Karpas-422 (cell line): ENCODE measurements at regions not wholly inside any gene's neighbourhood (a gene's known extent, or its start where the extent isn't known, plus 50 kb on each side); places are given as distances from the start of the nearest gene placed in this dataset.

Experiments
- DNase-seq: peaks from one replicate; pipeline ENCODE4 v3.0.0-alpha.2; 2015
- H2AFZ ChIP-seq: fragments of 200-600 bp; sonication (generic); 2 replicates; pipeline ENCODE4 v1.6.1; 2014; ENCODE audit warnings: antibody characterized with exemption, low read length, mixed read lengths
- H3K27ac ChIP-seq: fragments of 200-600 bp; sonication (generic); 2 replicates; pipeline ENCODE4 v1.5.1; 2014; ENCODE audit warnings: mild to moderate bottlenecking, low read length, moderate library complexity
- H3K27me3 ChIP-seq: fragments of 200-600 bp; sonication (generic); 2 replicates; pipeline ENCODE4 v1.6.1; 2014; ENCODE audit warnings: low read length, mixed read lengths
- H3K36me3 ChIP-seq: fragments of 200-600 bp; sonication (generic); 2 replicates; pipeline ENCODE4 v1.6.1; 2014; ENCODE audit warnings: low read length, mixed read lengths; ENCODE audit not compliant: insufficient read depth
- H3K4me1 ChIP-seq: fragments of 200-600 bp; sonication (generic); 2 replicates; pipeline ENCODE4 v1.6.1; 2014; ENCODE audit warnings: mild to moderate bottlenecking, low read length, mixed read lengths
- H3K4me2 ChIP-seq: fragments of 200-600 bp; sonication (generic); 2 replicates; pipeline ENCODE4 v1.6.1; 2014; ENCODE audit warnings: low read length, low read depth, mild to moderate bottlenecking; ENCODE audit not compliant: poor library complexity, severe bottlenecking
- H3K4me3 ChIP-seq: fragments of 200-600 bp; sonication (generic); 2 replicates; pipeline ENCODE4 v1.5.1; 2014; ENCODE audit warnings: mild to moderate bottlenecking, antibody characterized with exemption, low read length, mixed read lengths
- H3K79me2 ChIP-seq: fragments of 200-600 bp; sonication (generic); 2 replicates; pipeline ENCODE4 v1.6.1; 2014; ENCODE audit warnings: mild to moderate bottlenecking, low read length, mixed read lengths
- H3K9ac ChIP-seq: fragments of 200-600 bp; sonication (generic); 2 replicates; pipeline ENCODE4 v1.6.0; 2014; ENCODE audit warnings: low read length
- H3K9me2 ChIP-seq: fragments of 200-600 bp; sonication (generic), shearing (Covaris generic); replicated peaks from 2 replicates; pipeline ENCODE4 v1.6.0; 2014; ENCODE audit warnings: mild to moderate bottlenecking, low read length, moderate library complexity; ENCODE audit not compliant: insufficient read depth
- H3K9me3 ChIP-seq: fragments of 300-700, 200-600 bp; sonication (generic); 2 replicates; pipeline ENCODE4 v1.6.1; 2014; ENCODE audit warnings: low read length, mixed read lengths
- H4K20me1 ChIP-seq: fragments of 200-600 bp; sonication (generic); 2 replicates; pipeline ENCODE4 v1.6.1; 2014; ENCODE audit warnings: mild to moderate bottlenecking, antibody characterized with exemption, low read length, low read depth; ENCODE audit not compliant: insufficient read depth

DNA sequence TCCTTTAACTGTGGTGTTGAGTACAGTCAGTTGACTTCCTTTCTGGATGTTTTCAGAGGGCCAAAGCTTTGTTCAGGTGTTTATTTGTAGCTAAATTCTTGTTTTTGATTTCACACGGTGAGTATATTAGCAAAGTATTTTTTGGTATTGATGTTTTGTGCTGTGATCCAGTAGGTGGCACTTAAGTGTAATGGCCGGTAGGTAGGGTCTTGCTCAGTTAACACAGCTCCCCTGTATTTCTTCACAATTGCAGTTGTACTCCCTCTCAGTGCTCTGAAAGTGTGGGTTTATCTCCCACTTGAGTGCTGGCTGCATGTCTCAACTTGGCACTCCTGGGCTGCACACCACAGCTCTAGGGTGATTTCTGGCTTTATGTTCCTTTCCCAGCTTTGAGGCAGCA is 339.5 kb downstream of the AEBP2 start:
- Histone ChIP-seq H3K4me3 (no peak overlapping the region), H3K27ac (no peak overlapping the region), H4K20me1 (no peaks in the 10 kb centered on the region), H3K79me2 (no peaks in the 10 kb centered on the region), H3K27me3 (no peaks in the 10 kb centered on the region), H3K9me2 (no peaks in the 10 kb centered on the region), H3K4me2 (no peak overlapping the region), H3K9ac (no peak overlapping the region), H3K4me1 (no peaks in the 10 kb centered on the region), H3K9me3 (no peaks in the 10 kb centered on the region), H3K36me3 (no peaks in the 10 kb centered on the region), H2AFZ (no peak overlapping the region)
- no peak for DNase-seq

DNA sequence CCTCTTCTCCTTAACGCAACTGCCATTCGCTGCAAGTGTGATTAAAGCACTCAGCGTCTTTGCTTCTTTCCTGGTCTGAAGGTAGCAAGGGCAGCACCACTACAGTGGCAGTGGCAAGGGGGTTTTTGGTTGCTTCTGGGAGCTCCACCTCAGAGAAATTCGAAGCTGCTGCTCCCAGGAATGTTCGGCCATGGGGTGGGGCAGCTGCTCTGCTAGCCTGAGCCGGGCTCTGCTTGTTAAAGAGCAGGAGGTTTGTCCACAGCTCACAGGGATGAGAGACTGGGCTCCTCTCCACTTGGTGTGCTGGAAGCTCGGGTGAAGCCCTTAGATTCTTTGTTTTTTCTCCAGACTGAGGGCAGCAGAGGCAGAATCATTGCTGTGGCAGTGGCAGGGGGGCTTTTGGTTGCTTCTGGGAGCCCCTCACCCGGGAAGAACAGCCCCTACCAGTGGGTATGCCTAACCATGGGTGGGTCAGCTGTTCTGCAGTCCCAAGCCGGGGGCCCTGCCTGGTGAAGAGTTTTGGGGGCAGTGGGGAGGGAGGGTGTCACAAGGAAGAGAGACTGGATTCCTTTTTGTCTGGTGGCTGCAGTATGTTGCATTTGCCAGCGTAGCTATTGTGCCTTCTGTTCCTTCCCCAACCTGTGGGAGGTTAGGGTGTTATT is 340.2 kb downstream of the AEBP2 start:
- Histone ChIP-seq H3K9me2 (no peaks in the 10 kb centered on the region), H3K4me3 (no peak overlapping the region), H3K4me2 (no peak overlapping the region), H3K4me1 (no peaks in the 10 kb centered on the region), H4K20me1 (no peaks in the 10 kb centered on the region), H3K9ac (no peak overlapping the region), H3K36me3 (no peaks in the 10 kb centered on the region), H3K27ac (no peak overlapping the region), H2AFZ (no peak overlapping the region), H3K9me3 (no peaks in the 10 kb centered on the region), H3K79me2 (no peaks in the 10 kb centered on the region), H3K27me3 (no peaks in the 10 kb centered on the region)
- DNase-seq: no peak

DNA sequence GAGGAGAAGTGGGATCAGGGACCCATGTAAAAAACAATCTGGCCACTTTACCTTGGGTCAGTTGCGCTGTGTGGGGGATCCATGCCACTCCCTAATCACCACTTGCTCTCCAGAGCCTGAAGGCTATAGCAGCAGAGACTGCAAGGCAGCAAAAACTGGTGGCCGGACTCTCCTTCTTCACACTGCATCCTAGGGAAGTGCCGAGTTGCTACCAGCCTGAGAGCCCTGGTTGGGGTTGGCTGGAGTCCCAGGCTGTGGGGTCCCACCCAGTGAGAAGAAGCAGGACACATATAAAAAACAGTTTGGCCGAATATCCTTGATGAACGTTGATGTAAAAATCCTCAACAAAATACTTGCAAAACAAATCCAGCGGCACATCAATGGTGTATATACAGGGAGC is 341.2 kb downstream of the AEBP2 start:
- no peak overlapping the region for H3K9ac ChIP-seq
- DNase-seq: no peak
- H3K9me3 ChIP-seq: no peaks in the 10 kb centered on the region
- no peaks in the 10 kb centered on the region for H3K9me2 ChIP-seq
- H3K79me2 ChIP-seq: no peaks in the 10 kb centered on the region
- H3K27ac ChIP-seq: no peak overlapping the region
- no peaks in the 10 kb centered on the region for H3K4me1 ChIP-seq
- H3K27me3 ChIP-seq: no peaks in the 10 kb centered on the region
- no peak overlapping the region for H3K4me3 ChIP-seq
- H4K20me1 ChIP-seq: no peaks in the 10 kb centered on the region
- no peaks in the 10 kb centered on the region for H3K36me3 ChIP-seq
- no peak overlapping the region for H3K4me2 ChIP-seq
- no peak overlapping the region for H2AFZ ChIP-seq

DNA sequence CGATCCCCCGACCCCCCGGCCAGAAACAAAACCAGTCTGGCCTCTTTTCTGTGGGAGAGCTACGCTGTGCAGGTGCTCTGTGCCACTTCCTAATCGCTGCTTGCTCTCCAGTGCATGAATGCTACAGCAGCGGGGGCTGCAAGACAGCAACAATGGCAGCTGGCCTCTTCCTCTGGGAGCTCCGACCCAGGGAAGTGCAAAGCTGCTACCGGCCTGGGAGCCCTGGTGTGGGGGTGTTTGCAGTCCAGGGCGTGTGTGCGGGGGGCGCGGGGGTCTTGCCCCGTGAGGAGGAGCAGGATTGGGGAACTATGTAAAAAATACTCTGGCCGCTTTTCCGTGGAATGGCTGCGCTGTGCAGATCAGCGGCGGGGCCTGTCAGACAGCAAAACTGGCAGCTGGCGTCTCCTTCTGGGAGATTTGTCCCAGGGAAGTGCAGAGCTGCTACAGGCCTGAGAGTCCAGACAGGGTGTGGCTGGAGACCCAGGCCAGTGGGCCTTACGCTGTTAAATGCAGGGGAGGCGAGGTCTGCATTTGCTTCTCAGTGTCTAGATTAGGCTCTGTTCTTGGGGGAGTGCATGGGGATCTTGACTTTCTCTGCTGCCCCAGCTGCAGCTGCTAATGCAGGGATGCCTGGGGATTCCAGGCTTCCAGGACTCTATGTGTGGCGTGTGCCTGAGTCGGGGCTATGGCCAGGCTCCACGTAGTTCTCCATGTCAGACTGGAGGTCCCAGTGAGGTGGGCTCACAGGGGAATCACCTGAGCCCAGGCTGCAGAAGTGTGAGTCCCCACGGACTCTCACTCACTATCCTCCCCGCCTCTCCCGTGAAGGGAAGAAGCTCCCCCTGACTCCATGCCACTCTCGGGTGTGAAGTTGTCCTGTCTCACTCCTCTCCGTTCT is 344.5 kb downstream of the AEBP2 start:
- no peak overlapping the region for H2AFZ ChIP-seq
- H4K20me1 ChIP-seq: no peaks in the 10 kb centered on the region
- no peaks in the 10 kb centered on the region for H3K36me3 ChIP-seq
- H3K79me2 ChIP-seq: no peaks in the 10 kb centered on the region
- no peaks in the 10 kb centered on the region for H3K9me3 ChIP-seq
- no peak for DNase-seq
- H3K27ac ChIP-seq: no peak overlapping the region
- no peak overlapping the region for H3K4me2 ChIP-seq
- H3K4me1 ChIP-seq: no peaks in the 10 kb centered on the region
- H3K27me3 ChIP-seq: no peaks in the 10 kb centered on the region
- H3K9me2 ChIP-seq: no peaks in the 10 kb centered on the region
- H3K9ac ChIP-seq: no peak overlapping the region
- H3K4me3 ChIP-seq: no peak overlapping the region

DNA sequence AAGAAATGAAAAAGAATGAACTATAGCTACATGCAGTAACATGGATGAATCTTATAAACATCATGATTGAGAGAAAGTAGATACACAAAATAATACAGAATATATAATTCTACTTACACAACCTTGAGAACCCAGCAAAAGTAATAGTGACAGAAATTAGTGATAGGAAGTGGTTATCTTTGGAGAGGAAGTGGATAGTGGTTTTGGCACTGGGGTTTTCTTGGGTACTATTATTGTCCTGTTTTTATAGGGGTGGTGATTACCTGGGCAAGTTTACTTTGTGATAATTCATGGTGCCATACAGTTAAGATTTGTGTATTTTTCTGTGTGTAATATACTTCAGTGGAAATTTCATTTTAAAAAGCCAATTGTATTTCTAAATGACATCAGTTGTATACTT is 352.7 kb downstream of the AEBP2 start:
- Histone ChIP-seq H3K4me1 (no peaks in the 10 kb centered on the region), H3K36me3 (no peaks in the 10 kb centered on the region), H4K20me1 (no peaks in the 10 kb centered on the region), H3K9ac (no peak overlapping the region), H3K4me3 (no peak overlapping the region), H2AFZ (no peak overlapping the region), H3K27me3 (no peaks in the 10 kb centered on the region), H3K4me2 (no peak overlapping the region), H3K9me3 (no peaks in the 10 kb centered on the region), H3K27ac (no peak overlapping the region), H3K9me2 (no peaks in the 10 kb centered on the region), H3K79me2 (no peaks in the 10 kb centered on the region)
- no peak for DNase-seq

DNA sequence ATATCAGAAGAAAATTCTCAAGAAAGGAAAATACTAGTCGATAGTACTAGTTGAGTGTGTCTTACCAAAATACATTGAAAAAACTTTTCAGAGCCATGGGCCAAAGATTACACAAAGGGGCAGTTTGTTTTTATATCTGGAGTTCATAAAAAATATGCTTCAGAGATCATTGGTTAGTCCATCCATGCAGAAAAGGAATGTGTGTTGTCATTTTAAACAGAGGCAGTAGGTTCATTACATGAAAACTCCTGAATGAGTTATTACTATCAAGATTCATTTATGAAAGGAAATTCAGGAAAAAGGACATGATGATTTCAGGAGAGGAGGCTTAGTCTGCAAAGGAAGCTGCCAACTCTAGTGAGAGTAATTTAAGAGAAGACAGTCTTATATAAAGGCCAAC is 354.8 kb downstream of the AEBP2 start:
- H3K9me2 ChIP-seq: no peaks in the 10 kb centered on the region
- H3K4me3 ChIP-seq: no peak overlapping the region
- no peak overlapping the region for H2AFZ ChIP-seq
- no peaks in the 10 kb centered on the region for H3K27me3 ChIP-seq
- H3K9me3 ChIP-seq: no peaks in the 10 kb centered on the region
- H3K79me2 ChIP-seq: no peaks in the 10 kb centered on the region
- no peak overlapping the region for H3K4me2 ChIP-seq
- no peaks in the 10 kb centered on the region for H3K4me1 ChIP-seq
- no peak overlapping the region for H3K27ac ChIP-seq
- H3K9ac ChIP-seq: no peak overlapping the region
- H4K20me1 ChIP-seq: no peaks in the 10 kb centered on the region
- H3K36me3 ChIP-seq: no peaks in the 10 kb centered on the region
- no peak for DNase-seq

DNA sequence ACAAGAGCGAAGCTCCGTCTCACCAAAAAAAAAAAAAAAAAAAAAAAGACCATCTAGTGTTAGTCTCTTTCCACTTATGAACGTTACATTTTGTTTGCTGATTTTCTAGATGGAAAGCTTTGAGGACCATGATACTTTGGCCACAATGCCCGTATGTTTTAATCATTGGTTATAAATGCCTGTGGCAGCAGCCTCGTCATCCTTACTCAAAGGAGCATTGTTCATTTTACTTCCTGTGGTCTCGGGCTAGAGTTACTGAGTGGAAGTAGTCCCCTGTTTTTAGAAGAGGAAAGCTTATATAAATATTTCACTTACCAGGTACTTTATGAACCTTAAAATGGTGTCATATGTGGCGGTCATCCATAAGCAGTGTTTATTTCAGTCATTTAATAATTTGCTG is 359.9 kb downstream of the AEBP2 start:
- no peak overlapping the region for H3K27ac ChIP-seq
- no peak overlapping the region for H2AFZ ChIP-seq
- H3K4me1 ChIP-seq: no peaks in the 10 kb centered on the region
- H3K79me2 ChIP-seq: no peaks in the 10 kb centered on the region
- H3K27me3 ChIP-seq: no peaks in the 10 kb centered on the region
- no peak overlapping the region for H3K9ac ChIP-seq
- H3K4me2 ChIP-seq: no peak overlapping the region
- DNase-seq: no peak
- H3K4me3 ChIP-seq: no peak overlapping the region
- no peaks in the 10 kb centered on the region for H3K9me3 ChIP-seq
- H3K9me2 ChIP-seq: no peaks in the 10 kb centered on the region
- no peaks in the 10 kb centered on the region for H4K20me1 ChIP-seq
- H3K36me3 ChIP-seq: no peaks in the 10 kb centered on the region

DNA sequence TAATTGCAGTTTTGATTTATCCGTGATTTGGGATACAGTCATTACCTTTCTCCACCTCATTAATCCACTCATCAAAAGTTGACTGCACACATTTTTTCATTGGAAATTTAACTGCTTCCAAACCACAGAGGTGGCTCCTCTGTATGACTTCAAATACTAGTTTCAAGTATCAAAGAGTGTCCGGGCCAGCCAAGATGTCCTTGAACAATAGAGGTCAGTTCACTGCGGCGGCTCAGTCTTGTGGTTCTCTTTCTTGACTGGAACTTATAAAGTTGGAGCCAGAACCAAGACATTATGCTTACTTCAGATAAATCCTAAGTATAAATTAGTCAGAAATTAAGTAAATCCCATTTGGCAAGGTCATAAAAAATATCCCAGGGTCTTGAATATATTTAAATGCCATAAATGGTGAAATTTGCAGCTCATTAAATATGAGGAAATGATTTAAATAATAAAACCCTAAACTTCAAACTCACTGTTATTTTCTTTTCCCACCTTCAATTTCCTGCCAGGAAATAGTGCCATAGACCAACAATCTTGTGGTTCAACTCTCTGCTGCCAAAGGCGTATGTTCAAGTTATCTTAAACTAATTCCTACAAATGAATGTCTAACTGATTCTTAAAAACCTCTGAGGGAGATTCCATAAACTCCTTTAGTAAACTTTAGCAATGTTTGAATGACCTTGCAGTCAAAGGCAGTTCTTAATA is 360.8 kb downstream of the AEBP2 start:
- no peak for DNase-seq
- no peak overlapping the region for H2AFZ ChIP-seq
- H3K4me3 ChIP-seq: no peak overlapping the region
- no peaks in the 10 kb centered on the region for H3K9me2 ChIP-seq
- no peak overlapping the region for H3K4me2 ChIP-seq
- H3K79me2 ChIP-seq: no peaks in the 10 kb centered on the region
- no peaks in the 10 kb centered on the region for H3K36me3 ChIP-seq
- H4K20me1 ChIP-seq: no peaks in the 10 kb centered on the region
- no peaks in the 10 kb centered on the region for H3K4me1 ChIP-seq
- H3K27ac ChIP-seq: no peak overlapping the region
- no peak overlapping the region for H3K9ac ChIP-seq
- H3K9me3 ChIP-seq: no peaks in the 10 kb centered on the region
- no peaks in the 10 kb centered on the region for H3K27me3 ChIP-seq
